HFF-Myc (cell line): ENCODE measurements at regions not wholly inside any gene's neighbourhood (a gene's known extent, or its start where the extent isn't known, plus 50 kb on each side); places are given as distances from the start of the nearest gene placed in this dataset.
"Not testable (repeated sequence)": the region's sequence is repeated elsewhere in the genome, so short reads cannot be mapped to it uniquely, and the experiment has no call there.

Experiments used
- DNase-seq: peaks from one replicate; pipeline ENCODE4 v3.0.0-alpha.2; 2011; ENCODE audit warnings: low read depth; ENCODE audit errors: extremely low read depth
- H3K4me3 ChIP-seq: replicated peaks from 2 replicates; pipeline ENCODE4 v1.5.1; 2011; ENCODE audit warnings: low read depth, mild to moderate bottlenecking, control low read depth, low read length
- CTCF ChIP-seq: IDR thresholded peaks from 2 replicates; pipeline ENCODE4 v1.5.1; 2012; ENCODE audit warnings: mild to moderate bottlenecking, low read depth, low read length, control low read depth; ENCODE audit errors: missing control alignments

- TF ChIP-seq CTCF, result no peak
Measured at GRCh38 chr5:162929104-162929503, 508.3 kb upstream of the CCNG1 start.

GRCh38 chr5:162931501-162931900, 505.9 kb upstream of the CCNG1 start:
- no peak for DNase-seq
- H3K4me3 ChIP-seq, result no peak overlapping the region
- TF ChIP-seq CTCF, result no peak

More at GRCh38 chr5:162929104-162929503, 508.3 kb upstream of the CCNG1 start:
- DNase-seq, result no peak
- H3K4me3 ChIP-seq, result no peak overlapping the region

- TF ChIP-seq CTCF, result no peak
- H3K4me3 ChIP-seq, result no peak overlapping the region
- DNase-seq, result no peak
Measured at GRCh38 chr5:162939991-162940390, 497.4 kb upstream of the CCNG1 start.

- DNase-seq, result no peak
- no peak for TF ChIP-seq CTCF
- no peak overlapping the region for H3K4me3 ChIP-seq
Measured at GRCh38 chr5:162948677-162949076, 488.7 kb upstream of the CCNG1 start.

- no peak overlapping the region for H3K4me3 ChIP-seq
- no peak for DNase-seq
- no peak for TF ChIP-seq CTCF
Measured at GRCh38 chr5:162956570-162956969, 480.8 kb upstream of the CCNG1 start.

- DNase-seq, H3K4me3 ChIP-seq: not testable (repeated sequence)
Measured at GRCh38 chr5:162964144-162964543, 473.3 kb upstream of the CCNG1 start.

GRCh38 chr5:162990063-162990462, 447.3 kb upstream of the CCNG1 start:
- no peak overlapping the region for H3K4me3 ChIP-seq
- no peak for DNase-seq
- TF ChIP-seq CTCF, result no peak
